ENCODE measurements at regions not wholly inside any gene's neighbourhood (a gene's known extent, or its start where the extent isn't known, plus 50 kb on each side); places are given as distances from the start of the nearest gene placed in this dataset.

DNA sequence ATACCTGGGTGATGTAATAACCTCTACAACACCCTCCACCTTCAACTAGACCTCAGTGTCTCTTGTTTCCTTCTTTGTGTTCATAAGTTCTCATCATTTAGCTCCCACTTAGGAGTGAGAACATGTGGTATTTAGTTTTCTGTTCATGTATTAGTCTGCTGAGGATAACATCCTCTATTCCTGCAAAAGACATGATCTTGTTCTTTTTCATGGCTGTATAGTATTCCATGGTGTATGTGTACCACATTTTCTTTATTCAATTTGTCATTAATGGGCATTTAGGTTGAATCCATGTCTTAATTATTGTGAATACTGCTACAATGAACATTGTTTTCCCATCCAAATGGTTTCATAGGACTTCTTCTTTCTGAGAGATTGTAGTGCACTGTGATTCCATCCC lies 135.7 kb downstream of the MBL2 start:
- TF ChIP-seq, protein P1, sequence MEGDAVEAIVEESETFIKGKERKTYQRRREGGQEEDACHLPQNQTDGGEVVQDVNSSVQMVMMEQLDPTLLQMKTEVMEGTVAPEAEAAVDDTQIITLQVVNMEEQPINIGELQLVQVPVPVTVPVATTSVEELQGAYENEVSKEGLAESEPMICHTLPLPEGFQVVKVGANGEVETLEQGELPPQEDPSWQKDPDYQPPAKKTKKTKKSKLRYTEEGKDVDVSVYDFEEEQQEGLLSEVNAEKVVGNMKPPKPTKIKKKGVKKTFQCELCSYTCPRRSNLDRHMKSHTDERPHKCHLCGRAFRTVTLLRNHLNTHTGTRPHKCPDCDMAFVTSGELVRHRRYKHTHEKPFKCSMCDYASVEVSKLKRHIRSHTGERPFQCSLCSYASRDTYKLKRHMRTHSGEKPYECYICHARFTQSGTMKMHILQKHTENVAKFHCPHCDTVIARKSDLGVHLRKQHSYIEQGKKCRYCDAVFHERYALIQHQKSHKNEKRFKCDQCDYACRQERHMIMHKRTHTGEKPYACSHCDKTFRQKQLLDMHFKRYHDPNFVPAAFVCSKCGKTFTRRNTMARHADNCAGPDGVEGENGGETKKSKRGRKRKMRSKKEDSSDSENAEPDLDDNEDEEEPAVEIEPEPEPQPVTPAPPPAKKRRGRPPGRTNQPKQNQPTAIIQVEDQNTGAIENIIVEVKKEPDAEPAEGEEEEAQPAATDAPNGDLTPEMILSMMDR (IDR thresholded peaks at IDR 0.05; ENCODE audit: partially characterized antibody, unreplicated experiment), result no peak
- no peak overlapping the region for H3K27ac Mint-ChIP-seq (ENCODE audit: unreplicated experiment)
- H3K4me3 Mint-ChIP-seq (ENCODE audit: unreplicated experiment), result no peak overlapping the region
- H3K27me3 Mint-ChIP-seq (ENCODE audit: unreplicated experiment), result peaks cover 1% of the 10 kb centered on the region
- H3K4me1 Mint-ChIP-seq (ENCODE audit: low read depth, unreplicated experiment), result no peaks in the 10 kb centered on the region
- DNase-seq, result no peak
- H3K36me3 Mint-ChIP-seq (ENCODE audit: unreplicated experiment), result no peaks in the 10 kb centered on the region
- H3K9me3 Mint-ChIP-seq (ENCODE audit: unreplicated experiment), result no peaks in the 10 kb centered on the region

DNA sequence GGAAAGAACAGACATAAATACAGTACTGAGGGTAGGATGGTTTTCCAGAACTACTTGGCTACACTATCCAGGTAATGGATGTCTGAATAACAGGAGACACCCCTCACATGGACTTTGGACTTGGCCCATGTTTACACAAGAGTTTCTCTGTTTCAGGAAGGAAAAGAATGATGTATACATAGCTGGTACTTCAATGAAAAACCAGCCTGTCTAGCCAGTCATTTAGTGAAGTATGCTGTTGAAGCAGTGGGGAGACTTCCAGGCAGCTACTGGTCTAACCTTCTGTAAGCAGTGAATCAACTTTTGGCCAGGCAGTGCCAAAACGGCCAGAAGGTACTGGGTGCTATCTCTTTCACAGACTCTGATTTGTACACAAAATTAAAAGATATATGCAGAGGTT lies 135.0 kb downstream of the MBL2 start:
- no peak for DNase-seq
- no peaks in the 10 kb centered on the region for H3K9me3 Mint-ChIP-seq (ENCODE audit: unreplicated experiment)

DNA sequence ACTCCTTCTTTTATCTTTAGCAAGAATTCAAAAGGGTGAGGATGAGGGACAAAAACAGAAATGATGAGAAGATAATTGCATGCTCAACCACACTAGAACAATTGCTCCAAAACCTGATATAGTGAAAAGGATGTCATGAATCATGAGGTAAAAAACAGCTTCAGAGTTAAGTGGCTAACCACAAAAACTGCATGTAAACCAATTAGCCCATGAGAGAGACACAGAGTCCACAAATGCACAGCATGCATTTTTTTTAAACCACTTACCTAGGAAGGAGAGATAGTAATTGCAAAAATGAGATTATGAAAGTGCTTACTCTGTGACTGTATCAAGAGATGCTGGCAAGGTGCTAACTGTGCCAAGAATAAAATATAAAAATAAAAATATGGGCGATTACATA lies 132.9 kb downstream of the MBL2 start:
- no peaks in the 10 kb centered on the region for H3K4me1 Mint-ChIP-seq (ENCODE audit: low read depth, unreplicated experiment)
- no peaks in the 10 kb centered on the region for H3K36me3 Mint-ChIP-seq (ENCODE audit: unreplicated experiment)
- H3K27ac Mint-ChIP-seq (ENCODE audit: unreplicated experiment), result no peak overlapping the region
- H3K4me3 Mint-ChIP-seq (ENCODE audit: unreplicated experiment), result no peak overlapping the region
- TF ChIP-seq, protein P1 (IDR thresholded peaks at IDR 0.05; ENCODE audit: partially characterized antibody, unreplicated experiment), result no peak
- H3K9me3 Mint-ChIP-seq (ENCODE audit: unreplicated experiment), result no peaks in the 10 kb centered on the region
- H3K27me3 Mint-ChIP-seq (ENCODE audit: unreplicated experiment), result peaks cover 1% of the 10 kb centered on the region
- no peak for DNase-seq

More for the DNA sequence above, 135.0 kb downstream of the MBL2 start:
- Mint-ChIP-seq H3K27me3 (ENCODE audit: unreplicated experiment) (peaks cover 1% of the 10 kb centered on the region), H3K36me3 (ENCODE audit: unreplicated experiment) (no peaks in the 10 kb centered on the region), H3K4me1 (ENCODE audit: low read depth, unreplicated experiment) (no peaks in the 10 kb centered on the region), H3K4me3 (ENCODE audit: unreplicated experiment) (no peak overlapping the region), H3K27ac (ENCODE audit: unreplicated experiment) (no peak overlapping the region)
- TF ChIP-seq, protein P1 (IDR thresholded peaks at IDR 0.05; ENCODE audit: partially characterized antibody, unreplicated experiment), result no peak

DNA sequence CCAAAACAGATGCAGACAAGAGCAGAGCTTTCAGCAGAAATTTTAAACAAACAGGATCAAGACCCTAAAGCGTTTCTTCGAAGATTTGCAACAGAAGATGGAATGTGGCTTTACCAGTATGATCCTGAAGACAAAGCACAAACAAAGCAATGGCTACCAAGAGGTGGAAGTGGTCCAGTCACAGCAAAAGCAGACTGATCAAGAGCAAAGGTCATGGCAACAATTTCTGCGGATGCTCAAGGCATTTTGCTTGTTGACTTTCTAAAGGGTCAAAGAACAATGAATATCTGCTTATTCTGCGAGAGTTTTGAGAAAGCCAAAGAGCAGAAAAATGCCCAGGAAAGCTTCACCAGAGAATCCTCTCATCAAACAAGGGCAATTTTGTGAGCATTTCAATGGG lies 130.4 kb downstream of the MBL2 start:
- no peak for DNase-seq
- H3K4me1 Mint-ChIP-seq (ENCODE audit: low read depth, unreplicated experiment), result no peaks in the 10 kb centered on the region
- H3K36me3 Mint-ChIP-seq (ENCODE audit: unreplicated experiment), result no peaks in the 10 kb centered on the region
- TF ChIP-seq, protein P1 (IDR thresholded peaks at IDR 0.05; ENCODE audit: partially characterized antibody, unreplicated experiment), result no peak
- no peaks in the 10 kb centered on the region for H3K27me3 Mint-ChIP-seq (ENCODE audit: unreplicated experiment)
- no peak overlapping the region for H3K4me3 Mint-ChIP-seq (ENCODE audit: unreplicated experiment)
- H3K9me3 Mint-ChIP-seq (ENCODE audit: unreplicated experiment), result no peaks in the 10 kb centered on the region
- H3K27ac Mint-ChIP-seq (ENCODE audit: unreplicated experiment), result no peak overlapping the region

DNA sequence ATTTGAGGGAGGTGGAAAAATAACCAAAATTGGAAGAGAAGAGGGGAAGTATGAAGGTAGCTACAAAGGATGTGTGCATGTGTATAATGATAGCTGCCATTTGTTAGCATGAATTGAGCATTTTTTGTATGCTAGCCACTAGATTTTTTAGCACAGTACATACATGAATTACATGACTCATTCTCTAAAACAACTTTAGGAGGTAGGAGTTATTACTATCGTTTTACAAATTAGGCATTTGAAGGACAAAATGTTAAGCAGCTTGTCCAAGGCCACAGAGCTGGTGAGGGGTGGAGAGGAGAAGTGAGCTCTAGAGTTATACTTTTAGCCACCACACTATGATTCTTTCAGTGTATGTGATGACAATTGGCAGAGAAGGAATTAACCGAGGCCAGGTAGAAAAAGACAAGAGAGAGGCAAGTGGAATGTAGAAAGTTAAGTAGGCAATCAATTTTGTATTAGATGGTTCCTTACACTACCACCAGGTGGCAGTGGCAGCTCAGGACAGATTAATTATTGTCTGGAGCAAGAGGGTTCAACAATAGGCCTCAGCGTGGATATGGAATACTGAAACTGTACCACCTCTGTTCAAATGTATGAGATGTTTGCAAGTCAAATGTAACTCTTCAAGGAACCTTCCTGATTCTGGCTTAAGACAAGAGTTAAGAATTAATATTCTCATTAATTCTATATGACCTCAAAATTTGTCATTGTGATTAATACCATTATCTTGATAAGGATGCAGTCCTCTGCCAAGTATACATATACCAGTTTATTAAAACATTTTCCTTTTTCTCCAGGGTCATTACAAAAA lies 128.0 kb downstream of the MBL2 start:
- H3K9me3 Mint-ChIP-seq (ENCODE audit: unreplicated experiment), result no peaks in the 10 kb centered on the region

More for the DNA sequence above, 128.0 kb downstream of the MBL2 start:
- Mint-ChIP-seq H3K4me1 (ENCODE audit: low read depth, unreplicated experiment) (no peaks in the 10 kb centered on the region), H3K27ac (ENCODE audit: unreplicated experiment) (no peak overlapping the region), H3K27me3 (ENCODE audit: unreplicated experiment) (no peaks in the 10 kb centered on the region), H3K36me3 (ENCODE audit: unreplicated experiment) (no peaks in the 10 kb centered on the region), H3K4me3 (ENCODE audit: unreplicated experiment) (no peak overlapping the region)
- TF ChIP-seq, protein P1 (IDR thresholded peaks at IDR 0.05; ENCODE audit: partially characterized antibody, unreplicated experiment), result peak; percentile 89
- DNase-seq, result peak; percentile 54
